Aorta (tissue), 5 donors: ENCODE measurements at regions not wholly inside any gene's neighbourhood (a gene's known extent, or its start where the extent isn't known, plus 50 kb on each side); places are given as distances from the start of the nearest gene placed in this dataset.

Experiments
- ATAC-seq: fragments of 200-7000 bp; cut with Tn5 transposase; one replicate; pipeline ENCODE4 v1.9.1; 2022; ENCODE audit warnings: moderate library complexity; ENCODE audit not compliant: low FRiP score
- DNase-seq, 2 donors: peaks; one replicate each; pipeline ENCODE4 v3.0.0-alpha.2; 2020
- H3K27ac ChIP-seq, 2 donors: one replicate each; pipeline ENCODE4 v1.5.1; 2013; ENCODE audit warnings: low read length in 2 of 2, mild to moderate bottlenecking in 2 of 2, moderate library complexity in 2 of 2, control low read depth in 1 of 2, inconsistent platforms in 1 of 2, low read depth in 1 of 2
- H3K27me3 ChIP-seq, 2 donors: one replicate each; pipeline ENCODE4 v1.6.1; 2013; ENCODE audit warnings: control low read depth in 1 of 2, low read length in 1 of 2, mild to moderate bottlenecking in 1 of 2, moderate library complexity in 1 of 2; ENCODE audit not compliant: insufficient read depth in 2 of 2, control insufficient read depth in 1 of 2
- H3K36me3 ChIP-seq, 2 donors: one replicate each; pipeline ENCODE4 v1.6.1; 2013; ENCODE audit warnings: control low read depth in 1 of 2, low read length in 1 of 2, mild to moderate bottlenecking in 1 of 2; ENCODE audit not compliant: insufficient read depth in 2 of 2, control insufficient read depth in 1 of 2
- H3K4me1 ChIP-seq, 2 donors: one replicate each; pipeline ENCODE4 v1.6.1; 2013; ENCODE audit warnings: low read length in 2 of 2, control low read depth in 1 of 2, mild to moderate bottlenecking in 1 of 2, moderate library complexity in 1 of 2; ENCODE audit not compliant: insufficient read depth in 2 of 2, control insufficient read depth in 1 of 2
- H3K4me3 ChIP-seq, 2 donors: one replicate each; pipeline ENCODE4 v1.5.1; 2013; ENCODE audit warnings: low read length in 2 of 2, control low read depth in 1 of 2, mild to moderate bottlenecking in 1 of 2
- H3K9me3 ChIP-seq: one replicate; pipeline ENCODE4 v1.6.1; 2013; ENCODE audit warnings: mild to moderate bottlenecking, low read length; ENCODE audit not compliant: control insufficient read depth
- WGBS, 2 donors: extraction: QIAGEN DNeasy Blood & Tissue Kit; methylation state at CpG; one replicate each; pipeline ENCODE4 v1.1.7; 2013; 5-methylcytosine and 5-hydroxymethylcytosine counted together
- intact Hi-C, 2 donors: fragments of 100-400 bp; cut with DNase I; formaldehyde crosslinking; loops; one replicate each; pipeline versions ENCODE4 v1.14.2 to v1.15.0; 2022
- donor health status: healthy with polysubstance abuse.
- donor health status: Bipolar disorder and iron deficiency.
- donor health status: DM: no; HTN: no; CAD: no.
- donor health status: DM: no; HTN: no; CAD: no.
- donor health status: DM: yes; HTN: yes; CAD: no.

- ATAC-seq, result no peak
- 80 to 83% methylated on average over 1 of the region's 1 CpG for WGBS, 2 donors
- intact Hi-C loops, result no loop called here
- Histone ChIP-seq H3K9me3 (peaks cover 2% of the 10 kb centered on the region), H3K27me3 (no peaks in the 10 kb centered on the region), H3K27ac (no peak overlapping the region), H3K4me1 (no peaks in the 10 kb centered on the region), H3K4me3 (no peak overlapping the region), H3K36me3 (no peaks in the 10 kb centered on the region)
- no peak for DNase-seq
Measured at GRCh38 chr11:114815761-114816160, 137.4 kb downstream of the NXPE2 start.

DNA sequence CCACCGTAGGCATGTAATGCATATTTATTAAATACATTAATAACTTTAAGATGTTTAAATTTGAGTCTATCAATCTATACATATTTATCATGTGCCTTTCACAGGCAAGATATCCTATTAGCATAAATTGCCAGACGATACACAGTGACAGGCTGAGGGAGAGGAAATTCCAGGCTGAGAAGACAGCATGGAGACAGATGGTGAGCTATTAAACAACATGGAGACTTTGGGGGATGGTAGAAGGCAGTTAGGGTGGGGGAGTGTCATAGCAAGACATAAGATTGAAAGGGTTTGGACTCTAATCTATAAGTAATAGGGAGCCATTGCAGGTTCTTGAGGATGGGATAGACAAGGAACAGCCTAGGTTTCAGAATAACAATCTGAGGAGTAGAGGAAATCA is 138.5 kb downstream of the NXPE2 start:
- Histone ChIP-seq H3K9me3 (peaks cover 2% of the 10 kb centered on the region), H3K4me1 (no peaks in the 10 kb centered on the region), H3K36me3 (no peaks in the 10 kb centered on the region), H3K27me3 (no peaks in the 10 kb centered on the region), H3K4me3 (no peak overlapping the region), H3K27ac (no peak overlapping the region)
- DNase-seq (no peak), ATAC-seq (no peak)
- intact Hi-C loops, result no loop called here
- 53 to 55% methylated on average over 2 of the region's 2 CpGs for WGBS, 2 donors

GRCh38 chr11:114818382-114818781 is 140.1 kb downstream of the NXPE2 start:
- no peak for DNase-seq
- no peaks in the 10 kb centered on the region for H3K4me1 ChIP-seq
- no peak overlapping the region for H3K27ac ChIP-seq
- no peak for ATAC-seq
- no peaks in the 10 kb centered on the region for H3K27me3 ChIP-seq
- no peak overlapping the region for H3K4me3 ChIP-seq
- no peaks in the 10 kb centered on the region for H3K36me3 ChIP-seq
- H3K9me3 ChIP-seq, result peaks cover 2% of the 10 kb centered on the region
- intact Hi-C loops, result no loop called here
- 25 to 30% methylated on average over 6 of the region's 6 CpGs for WGBS, 2 donors

- Histone ChIP-seq H3K27ac (no peak overlapping the region), H3K36me3 (no peaks in the 10 kb centered on the region), H3K9me3 (peaks cover 2% of the 10 kb centered on the region), H3K27me3 (no peaks in the 10 kb centered on the region), H3K4me1 (no peaks in the 10 kb centered on the region), H3K4me3 (no peak overlapping the region)
- DNase-seq (no peak), ATAC-seq (no peak)
- WGBS, 2 donors, result 71 to 73% methylated on average over 4 of the region's 4 CpGs
- intact Hi-C loops, result no loop called here
Measured at GRCh38 chr11:114819028-114819427, 140.7 kb downstream of the NXPE2 start.

DNA sequence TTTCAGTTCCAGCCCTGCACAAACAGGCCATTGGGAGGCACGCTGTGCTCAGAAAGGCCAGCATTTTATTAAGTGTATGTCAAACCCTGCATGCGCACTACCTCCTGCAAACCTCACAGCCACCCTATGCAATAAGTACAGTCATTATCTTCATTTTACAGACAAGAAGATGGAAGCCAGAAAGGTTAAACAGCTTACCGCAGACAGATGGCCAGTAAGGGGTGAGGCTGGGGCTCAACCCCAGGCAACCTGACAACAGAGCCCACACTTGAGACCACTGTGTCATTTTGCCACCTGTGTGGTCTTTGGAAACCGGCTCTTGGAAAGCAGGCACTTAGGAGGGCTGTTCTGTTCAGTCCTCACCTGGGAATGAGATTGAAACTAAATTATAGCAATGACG is 142.3 kb downstream of the NXPE2 start:
- Histone ChIP-seq H3K9me3 (peaks cover 2% of the 10 kb centered on the region), H3K36me3 (no peaks in the 10 kb centered on the region), H3K27me3 (no peaks in the 10 kb centered on the region), H3K27ac (no peak overlapping the region), H3K4me1 (no peaks in the 10 kb centered on the region), H3K4me3 (no peak overlapping the region)
- WGBS, 2 donors, result 60 to 70% methylated on average over 5 of the region's 5 CpGs
- ATAC-seq, result no peak
- DNase-seq, result no peak
- intact Hi-C loops, result loop anchor here in 1 of 2 donors (1.0 kb wide), 1 partner anchor 13 kb away; no protein-coding TSS in a partner anchor

DNA sequence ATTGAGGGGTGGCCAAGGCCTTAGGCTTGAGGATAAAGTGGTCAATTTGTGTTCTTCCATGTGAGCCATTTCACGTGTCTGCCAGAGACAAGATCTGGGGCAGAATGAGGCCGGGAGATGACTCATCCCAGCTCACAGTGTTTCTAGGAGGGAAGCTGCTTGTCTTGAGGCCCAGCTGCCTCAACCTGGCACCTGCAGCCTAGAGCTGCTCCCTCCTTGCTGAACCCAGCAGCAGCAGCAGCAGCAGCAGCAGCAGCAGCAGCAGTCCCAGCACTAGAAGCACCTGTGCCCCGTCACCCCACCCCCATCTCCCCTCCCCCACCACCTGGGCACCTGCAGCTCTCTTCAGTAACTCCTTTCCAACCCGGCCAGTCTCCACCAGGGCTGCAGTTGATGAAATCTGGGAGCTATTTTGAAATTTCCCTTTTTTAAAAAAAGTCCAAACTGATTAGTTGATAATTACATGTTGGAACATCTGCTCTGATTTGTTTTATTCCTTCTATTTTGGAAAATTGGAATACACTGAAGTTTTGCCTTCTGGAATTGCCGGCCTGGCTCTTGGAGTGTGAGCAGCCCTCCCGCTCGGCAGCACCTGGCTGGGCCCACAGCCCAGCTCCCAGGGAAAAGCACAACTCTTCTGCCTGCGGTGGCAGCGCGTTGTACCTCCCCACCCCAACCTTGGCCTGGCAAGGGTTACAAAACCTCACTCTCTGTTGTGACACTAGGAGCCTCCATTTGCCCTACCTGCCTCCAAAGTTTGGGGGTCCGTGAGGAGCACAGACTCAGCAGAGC is 143.5 kb downstream of the NXPE2 start:
- Histone ChIP-seq H3K9me3 (peaks cover under 1% of the 10 kb centered on the region), H3K27ac (no peak overlapping the region), H3K36me3 (no peaks in the 10 kb centered on the region), H3K27me3 (no peaks in the 10 kb centered on the region), H3K4me3 (no peak overlapping the region), H3K4me1 (no peaks in the 10 kb centered on the region)
- intact Hi-C loops, result loop anchor here in 1 of 2 donors (1.0 kb wide), 1 partner anchor 11 kb away; no protein-coding TSS in a partner anchor
- DNase-seq, result no peak
- ATAC-seq, result no peak
- WGBS, 2 donors, result 64 to 74% methylated on average over 11 of the region's 11 CpGs

DNA sequence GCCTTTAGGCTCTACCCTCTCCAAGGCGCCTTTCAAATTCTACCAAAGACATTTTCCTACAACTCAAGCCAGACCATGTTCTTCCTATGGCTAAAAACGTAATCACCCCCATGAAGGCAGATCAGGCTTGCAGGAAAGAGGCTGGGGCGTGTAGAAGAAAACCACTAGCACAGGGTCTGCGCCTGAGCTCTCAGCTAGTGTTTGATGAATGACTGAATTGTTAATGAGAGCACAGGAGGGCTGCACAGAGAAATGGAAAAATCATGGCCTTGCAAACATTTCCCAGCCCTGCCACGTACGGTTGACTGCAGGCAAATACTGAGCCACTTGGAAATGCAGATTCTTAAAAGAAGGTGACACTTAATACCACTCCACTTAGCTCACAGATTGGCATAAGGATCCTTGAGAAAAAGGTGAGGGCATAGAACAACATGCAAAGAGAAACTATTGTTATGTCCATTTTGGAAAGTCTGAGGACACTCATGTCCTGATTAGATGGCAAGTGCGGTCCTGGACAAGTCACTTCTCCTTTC is 148.6 kb downstream of the NXPE2 start:
- intact Hi-C loops, result no loop called here
- no peaks in the 10 kb centered on the region for H3K9me3 ChIP-seq
- no peak overlapping the region for H3K4me3 ChIP-seq
- WGBS, 2 donors, result 61 to 65% methylated on average over 7 of the region's 7 CpGs
- ATAC-seq (no peak), DNase-seq (no peak)
- H3K27me3 ChIP-seq, result no peaks in the 10 kb centered on the region
- no peak overlapping the region for H3K27ac ChIP-seq
- H3K36me3 ChIP-seq, result no peaks in the 10 kb centered on the region
- H3K4me1 ChIP-seq, result no peaks in the 10 kb centered on the region

GRCh38 chr11:114827736-114828135 is 149.4 kb downstream of the NXPE2 start:
- Histone ChIP-seq H3K4me1 (peaks cover 0 to 2% of the 10 kb centered on the region in 2 donors), H3K9me3 (no peaks in the 10 kb centered on the region), H3K36me3 (no peaks in the 10 kb centered on the region), H3K27ac (no peak overlapping the region), H3K4me3 (no peak overlapping the region), H3K27me3 (no peaks in the 10 kb centered on the region)
- intact Hi-C loops, result no loop called here
- DNase-seq (no peak), ATAC-seq (no peak)
- 67 to 78% methylated on average over 3 of the region's 3 CpGs for WGBS, 2 donors

- DNase-seq (no peak), ATAC-seq (no peak)
- Histone ChIP-seq H3K4me3 (no peak overlapping the region), H3K4me1 (peaks cover 0 to 2% of the 10 kb centered on the region in 2 donors), H3K36me3 (no peaks in the 10 kb centered on the region), H3K27me3 (no peaks in the 10 kb centered on the region), H3K9me3 (no peaks in the 10 kb centered on the region), H3K27ac (no peak overlapping the region)
- intact Hi-C loops, result loop anchor here in 1 of 2 donors (1.0 kb wide), 1 partner anchor 11 kb away; no protein-coding TSS in a partner anchor
- 9 to 10% methylated on average over 6 of the region's 6 CpGs for WGBS, 2 donors
Measured at GRCh38 chr11:114832532-114833125, 154.3 kb downstream of the NXPE2 start.
